Amygdala (tissue), 56 donors: ENCODE measurements at regions not wholly inside any gene's neighbourhood (a gene's known extent, or its start where the extent isn't known, plus 50 kb on each side); places are given as distances from the start of the nearest gene placed in this dataset.

ENCODE experiments used
- DNase-seq, 56 donors: peaks; one replicate each; lab custom pipeline; 2025; lab: John Stamatoyannopoulos, UW

- DNase-seq = peak in 5 of 56 donors; percentile 14 to 37 (median 25)
Observed at GRCh38 chr17:77319211-77320043, 178.7 kb downstream of the SEC14L1 start.

GRCh38 chr17:77320044-77320440 is 179.3 kb downstream of the SEC14L1 start:
- no peak for DNase-seq

GRCh38 chr17:77320485-77321256 is 179.9 kb downstream of the SEC14L1 start:
- DNase-seq = peak in 1 of 56 donors; percentile 5

- DNase-seq = peak in 7 of 56 donors; percentile 14 to 31 (median 24)
Observed at GRCh38 chr17:77321649-77322513, 181.1 kb downstream of the SEC14L1 start.

GRCh38 chr17:77322514-77323412 is 182.0 kb downstream of the SEC14L1 start:
- DNase-seq = peak in 5 of 56 donors; percentile 16 to 46 (median 21)

GRCh38 chr17:77323413-77324171 is 182.8 kb downstream of the SEC14L1 start:
- DNase-seq = no peak

GRCh38 chr17:77324227-77324626 is 183.5 kb downstream of the SEC14L1 start:
- no peak for DNase-seq

GRCh38 chr17:77325577-77326075 is 184.9 kb downstream of the SEC14L1 start:
- no peak for DNase-seq

GRCh38 chr17:77326076-77326591 is 185.4 kb downstream of the SEC14L1 start:
- DNase-seq = no peak

GRCh38 chr17:77326636-77327035 is 185.9 kb downstream of the SEC14L1 start:
- DNase-seq = no peak

- no peak for DNase-seq
Observed at GRCh38 chr17:77327181-77327565, 186.4 kb downstream of the SEC14L1 start.

- DNase-seq = no peak
Observed at GRCh38 chr17:77327566-77328464, 187.0 kb downstream of the SEC14L1 start.

GRCh38 chr17:77328823-77329740 is 188.3 kb downstream of the SEC14L1 start:
- DNase-seq = no peak

- no peak for DNase-seq
Observed at GRCh38 chr17:77329741-77330531, 189.2 kb downstream of the SEC14L1 start.

GRCh38 chr17:77330602-77331081 is 189.9 kb downstream of the SEC14L1 start:
- DNase-seq = no peak
